Ovary (tissue), 7 donors: ENCODE measurements at regions not wholly inside any gene's neighbourhood (a gene's known extent, or its start where the extent isn't known, plus 50 kb on each side); places are given as distances from the start of the nearest gene placed in this dataset.
"Not testable (repeated sequence)": the region's sequence is repeated elsewhere in the genome, so short reads cannot be mapped to it uniquely, and the experiment has no call there.

Experiments
- DNase-seq, 5 donors: peaks; one replicate each; pipeline ENCODE4 v3.0.0-alpha.2; 2019 to 2020
- H3K27ac ChIP-seq, 2 donors: fragments of 200-600 bp; one replicate each; pipeline versions ENCODE4 v1.5.1 to v1.8.0; 2019 to 2022
- H3K27me3 ChIP-seq: fragments of 200-600 bp; one replicate; pipeline ENCODE4 v1.8.0; 2022
- H3K36me3 ChIP-seq: fragments of 200-600 bp; sonication (generic); one replicate; pipeline ENCODE4 v1.5.1; 2019
- H3K4me1 ChIP-seq: one replicate; pipeline ENCODE4 v1.8.1; 2013; ENCODE audit warnings: mild to moderate bottlenecking, moderate library complexity; ENCODE audit not compliant: insufficient read depth
- H3K4me3 ChIP-seq: fragments of 200-600 bp; sonication (generic); one replicate; pipeline ENCODE4 v1.5.1; 2017
- H3K9me3 ChIP-seq, 2 donors: fragments of 200-600 bp in 1 of 2; sonication (generic) in 1 of 2; one replicate each; pipeline versions ENCODE4 v1.5.1 to v1.8.1; 2013 to 2019; ENCODE audit warnings: mild to moderate bottlenecking in 1 of 2, moderate library complexity in 1 of 2
- CTCF ChIP-seq, 3 donors: fragments of 450-650 bp in 2 of 3; fragments of 200-600 bp in 1 of 3; IDR thresholded peaks; one replicate each; pipeline versions ENCODE4 v1.5.1 to v1.8.0; 2016 to 2022; ENCODE audit warnings: antibody characterized with exemption in 3 of 3, mild to moderate bottlenecking in 1 of 3
- EP300 ChIP-seq: sonication (generic); formaldehyde crosslinking; IDR thresholded peaks from one replicate; pipeline ENCODE4 v1.6.1; 2017; ENCODE audit warnings: antibody characterized with exemption
- POLR2A ChIP-seq: fragments of 450-650 bp; IDR thresholded peaks from one replicate; pipeline ENCODE4 v1.6.1; 2017; ENCODE audit warnings: antibody characterized with exemption, mild to moderate bottlenecking, moderate library complexity
- WGBS, 3 donors: extraction: QIAGEN DNeasy Blood & Tissue Kit in 1 of 3; methylation state at CpG; one replicate each; pipeline versions ENCODE4 v1.1.5 to v1.1.7; 2013 to 2017; 5-methylcytosine and 5-hydroxymethylcytosine counted together
- intact Hi-C, 4 donors: fragments of 100-400 bp; cut with DNase I; formaldehyde crosslinking; loops; one replicate each; pipeline versions ENCODE4 v1.11.0 to v1.15.1; 2022 to 2023
- donor health status: DM: no; HTN: no; CAD: no; lungs with moderate emphysema.
- donor health status: DM: no; HTN: no; CAD: no.
- donor health status: Bipolar disorder and iron deficiency.
- donor health status: DM: no; HTN: no; CAD: no.
- donor health status: DM: yes; HTN: yes; CAD: no.

- Histone ChIP-seq H3K27me3 (no peaks in the 10 kb centered on the region), H3K4me3 (no peak overlapping the region), H3K4me1 (peaks cover 3% of the 10 kb centered on the region), H3K36me3 (no peaks in the 10 kb centered on the region), H3K27ac (no peak overlapping the region), H3K9me3 (no peaks in the 10 kb centered on the region)
- intact Hi-C loops = no loop called here
- 87 to 90% (median 88%) methylated on average over 1 of the region's 1 CpG for WGBS, 3 donors
- no peak for DNase-seq
- no peak for TF ChIP-seq POLR2A
- no peak for TF ChIP-seq CTCF (IDR thresholded peaks at IDR 0.05)
- no peak for TF ChIP-seq EP300
Observed at GRCh38 chr17:45575126-45575885, 84.8 kb upstream of the PLEKHM1 start.

GRCh38 chr17:45576527-45577307 lies 86.2 kb upstream of the PLEKHM1 start:
- intact Hi-C loops, DNase-seq: not testable (repeated sequence)
- 88 to 91% (median 91%) methylated on average over 10 of the region's 10 CpGs for WGBS, 3 donors

GRCh38 chr17:45577571-45578279 lies 87.2 kb upstream of the PLEKHM1 start:
- no peak for DNase-seq
- Histone ChIP-seq H3K27ac (no peak overlapping the region), H3K4me1 (peaks cover 3% of the 10 kb centered on the region), H3K36me3 (no peaks in the 10 kb centered on the region), H3K4me3 (no peak overlapping the region), H3K27me3 (no peaks in the 10 kb centered on the region), H3K9me3 (no peaks in the 10 kb centered on the region)
- TF ChIP-seq EP300 (no peak), CTCF (IDR thresholded peaks at IDR 0.05) (no peak), POLR2A (no peak)
- 87 to 89% (median 88%) methylated on average over 6 of the region's 6 CpGs for WGBS, 3 donors
- intact Hi-C loops = no loop called here

More at GRCh38 chr17:45576527-45577307, 86.2 kb upstream of the PLEKHM1 start:
- H3K27ac ChIP-seq, H3K27me3 ChIP-seq, H3K9me3 ChIP-seq, H3K4me1 ChIP-seq, H3K4me3 ChIP-seq, H3K36me3 ChIP-seq: not testable (repeated sequence)

- Histone ChIP-seq H3K4me1 (peaks cover 4% of the 10 kb centered on the region), H3K27ac (no peak overlapping the region), H3K9me3 (no peaks in the 10 kb centered on the region), H3K27me3 (no peaks in the 10 kb centered on the region), H3K4me3 (no peak overlapping the region), H3K36me3 (no peaks in the 10 kb centered on the region)
- no peak for TF ChIP-seq CTCF (IDR thresholded peaks at IDR 0.05)
- no peak for TF ChIP-seq POLR2A
- TF ChIP-seq EP300 = no peak
- whole genome bisulfite sequencing, 3 donors = 90 to 93% (median 92%) methylated on average over 10 of the region's 10 CpGs
- DNase-seq = no peak
- intact Hi-C loops = no loop called here
Observed at GRCh38 chr17:45578516-45579455, 88.3 kb upstream of the PLEKHM1 start.
